ENCODE measurements at regions not wholly inside any gene's neighbourhood (a gene's known extent, or its start where the extent isn't known, plus 50 kb on each side); places are given as distances from the start of the nearest gene placed in this dataset.

- no peak for DNase-seq (ENCODE audit: low spot score)
These were observed 60.1 kb upstream of the MLN start for GRCh38 chr6:33863723-33864440.

- DNase-seq (ENCODE audit: low spot score), result no peak
These were observed 59.3 kb upstream of the MLN start for GRCh38 chr6:33863084-33863483.

- DNase-seq (ENCODE audit: low spot score), result no peak
These were observed 58.7 kb upstream of the MLN start for GRCh38 chr6:33862536-33862935.

GRCh38 chr6:33861722-33862121, 57.9 kb upstream of the MLN start:
- DNase-seq (ENCODE audit: low spot score), result no peak

- DNase-seq (ENCODE audit: low spot score), result no peak
These were observed 57.1 kb upstream of the MLN start for GRCh38 chr6:33860706-33861474.

GRCh38 chr6:33860006-33860405, 56.2 kb upstream of the MLN start:
- DNase-seq (ENCODE audit: low spot score), result no peak

GRCh38 chr6:33858804-33859505, 55.2 kb upstream of the MLN start:
- DNase-seq (ENCODE audit: low spot score), result no peak

GRCh38 chr6:33857932-33858475, 54.2 kb upstream of the MLN start:
- DNase-seq (ENCODE audit: low spot score), result no peak

- DNase-seq (ENCODE audit: low spot score), result no peak
These were observed 53.5 kb upstream of the MLN start for GRCh38 chr6:33857093-33857931.

GRCh38 chr6:33856655-33857054, 52.9 kb upstream of the MLN start:
- no peak for DNase-seq (ENCODE audit: low spot score)

GRCh38 chr6:33856031-33856590, 52.3 kb upstream of the MLN start:
- DNase-seq (ENCODE audit: low spot score), result no peak

- DNase-seq (ENCODE audit: low spot score), result no peak
These were observed 50.8 kb upstream of the MLN start for GRCh38 chr6:33854572-33855030.

GRCh38 chr6:33853736-33854135, 49.9 kb upstream of the MLN start:
- no peak for DNase-seq (ENCODE audit: low spot score)
